ENCODE measurements at regions not wholly inside any gene's neighbourhood (a gene's known extent, or its start where the extent isn't known, plus 50 kb on each side); places are given as distances from the start of the nearest gene placed in this dataset.
"Not testable (repeated sequence)": the region's sequence is repeated elsewhere in the genome, so short reads cannot be mapped to it uniquely, and the experiment has no call there.

- no peak overlapping the region for H3K4me3 ChIP-seq
- no peaks in the 10 kb centered on the region for H3K36me3 ChIP-seq
- no peak for ATAC-seq
- DNase-seq = no peak
- H3K9me3 ChIP-seq = no peaks in the 10 kb centered on the region
- peaks cover 0 to 3% (median 0%) of the 10 kb centered on the region in 7 donors for H3K27me3 ChIP-seq
- no peaks in the 10 kb centered on the region for H3K4me1 ChIP-seq
- 50 to 68% methylated on average over 1 of the region's 1 CpG for WGBS, 2 donors
- TF ChIP-seq CTCF (IDR thresholded peaks at IDR 0.05) = no peak
- H3K27ac ChIP-seq = no peak overlapping the region
- intact Hi-C loops (cut with DNase I) = no loop called here
These were observed 517.0 kb downstream of the KIF2B start for GRCh38 chr17:54339731-54340130.

DNA sequence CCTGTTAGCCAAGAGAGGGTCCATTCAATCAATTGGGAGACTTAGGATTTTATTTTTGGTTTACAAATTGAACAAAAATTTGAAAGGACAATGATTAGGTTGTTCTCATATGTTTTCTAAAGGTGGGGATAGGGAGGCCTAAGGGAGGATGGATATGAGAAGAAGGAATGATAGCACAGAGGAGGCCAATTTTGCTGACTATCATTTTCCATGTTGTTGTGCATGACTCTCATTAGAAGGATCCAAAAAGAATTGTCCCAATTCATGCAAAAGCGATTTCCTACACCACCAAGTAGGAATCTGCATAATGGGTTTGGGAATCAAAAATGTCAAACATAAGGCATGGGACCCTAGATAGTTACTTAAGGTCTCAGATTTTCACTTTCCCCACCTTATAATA, 524.8 kb downstream of the KIF2B start:
- no peak for TF ChIP-seq CTCF (IDR thresholded peaks at IDR 0.05)

GRCh38 chr17:54348234-54348633, 525.5 kb downstream of the KIF2B start:
- ATAC-seq (no peak), DNase-seq (no peak)
- H3K4me1 ChIP-seq = no peaks in the 10 kb centered on the region
- no peaks in the 10 kb centered on the region for H3K27me3 ChIP-seq
- H3K9me3 ChIP-seq = peaks cover 0 to 5% (median 0%) of the 10 kb centered on the region in 11 donors
- TF ChIP-seq CTCF (IDR thresholded peaks at IDR 0.05) = no peak
- intact Hi-C loops (cut with DNase I) = no loop called here
- no peak overlapping the region for H3K27ac ChIP-seq
- no peaks in the 10 kb centered on the region for H3K36me3 ChIP-seq
- no peak overlapping the region for H3K4me3 ChIP-seq

More for the DNA sequence above, 524.8 kb downstream of the KIF2B start:
- whole genome bisulfite sequencing, 2 donors = 81 to 83% methylated on average over 1 of the region's 1 CpG
- Histone ChIP-seq H3K9me3 (peaks cover 0 to 5% (median 0%) of the 10 kb centered on the region in 11 donors), H3K4me1 (no peaks in the 10 kb centered on the region), H3K4me3 (no peak overlapping the region), H3K36me3 (no peaks in the 10 kb centered on the region), H3K27ac (no peak overlapping the region), H3K27me3 (no peaks in the 10 kb centered on the region)
- intact Hi-C loops (cut with DNase I) = no loop called here
- DNase-seq = no peak
- ATAC-seq = no peak

DNA sequence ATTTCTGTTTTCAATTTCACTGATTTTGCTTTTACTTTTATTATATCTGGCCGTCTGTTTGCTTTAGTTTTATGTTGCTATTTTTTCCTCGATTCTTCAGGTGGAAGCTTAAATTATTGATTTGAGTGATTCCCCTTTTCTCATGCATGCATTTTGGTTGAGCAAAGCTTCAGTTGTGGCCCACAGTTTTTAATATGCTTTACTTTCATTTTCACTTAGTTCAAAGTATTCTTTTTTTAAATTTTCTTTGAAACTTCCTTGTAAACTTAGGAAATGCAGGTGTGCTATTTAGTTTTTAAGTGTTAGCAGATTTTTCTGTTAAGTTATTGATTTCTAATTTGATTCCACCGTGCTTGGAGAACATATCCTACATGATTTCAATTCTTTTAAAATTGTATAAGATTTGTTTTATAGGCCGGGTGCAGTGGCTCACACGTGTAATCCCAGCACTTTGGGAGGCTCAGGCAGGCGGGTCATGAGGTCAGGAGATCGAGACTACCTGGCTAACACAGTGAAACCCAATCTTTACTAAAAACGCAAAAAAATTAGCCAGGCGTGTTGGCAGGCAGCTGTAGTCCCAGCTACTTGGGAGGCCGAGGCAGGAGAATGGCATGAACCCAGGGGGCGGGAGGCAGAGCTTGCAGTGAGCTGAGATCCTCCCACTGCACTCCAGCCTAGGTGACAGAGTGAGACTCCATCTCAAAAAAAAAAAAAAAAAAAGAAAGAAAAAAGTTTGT, 531.2 kb downstream of the KIF2B start:
- H3K4me1 ChIP-seq = no peaks in the 10 kb centered on the region
- ATAC-seq = no peak
- TF ChIP-seq CTCF (IDR thresholded peaks at IDR 0.05) = no peak
- H3K36me3 ChIP-seq = no peaks in the 10 kb centered on the region
- no peak overlapping the region for H3K27ac ChIP-seq
- no peaks in the 10 kb centered on the region for H3K27me3 ChIP-seq
- intact Hi-C loops (cut with DNase I) = no loop called here
- WGBS, 2 donors = 83 to 87% methylated on average over 11 of the region's 11 CpGs
- DNase-seq = no peak
- H3K9me3 ChIP-seq = peaks cover 0 to 11% (median 0%) of the 10 kb centered on the region in 11 donors
- H3K4me3 ChIP-seq = no peak overlapping the region

DNA sequence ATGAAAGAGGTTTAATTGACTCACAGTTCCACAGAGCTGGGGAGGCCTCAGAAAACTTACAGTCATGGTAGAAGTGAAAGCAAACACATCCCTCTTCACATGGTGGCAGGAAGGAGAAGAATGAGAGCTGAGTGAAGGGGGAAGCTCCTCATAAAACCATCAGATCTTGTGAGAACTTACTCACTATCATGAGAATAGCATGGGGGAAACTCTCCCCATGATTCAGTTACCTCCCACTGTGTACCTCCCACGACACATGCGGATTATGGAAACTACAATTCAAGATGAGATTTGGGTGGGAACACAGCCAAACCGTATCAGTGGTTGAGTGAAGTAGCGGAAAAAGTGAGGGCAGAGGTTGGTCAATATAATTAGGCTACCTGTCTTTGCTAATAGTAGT, 538.3 kb downstream of the KIF2B start:
- H3K27ac ChIP-seq; intact Hi-C loops (cut with DNase I): not testable (repeated sequence)

More for the DNA sequence above, 538.3 kb downstream of the KIF2B start:
- not testable (repeated sequence) for H3K4me3 ChIP-seq, H3K36me3 ChIP-seq, H3K9me3 ChIP-seq, ATAC-seq, DNase-seq, H3K27me3 ChIP-seq, H3K4me1 ChIP-seq
- WGBS, 2 donors = 65 to 69% methylated on average over 4 of the region's 4 CpGs

All from heart right ventricle (tissue), 16 donors.